ENCODE measurements at regions not wholly inside any gene's neighbourhood (a gene's known extent, or its start where the extent isn't known, plus 50 kb on each side); places are given as distances from the start of the nearest gene placed in this dataset.
"Not testable (repeated sequence)": the region's sequence is repeated elsewhere in the genome, so short reads cannot be mapped to it uniquely, and the experiment has no call there.

DNA sequence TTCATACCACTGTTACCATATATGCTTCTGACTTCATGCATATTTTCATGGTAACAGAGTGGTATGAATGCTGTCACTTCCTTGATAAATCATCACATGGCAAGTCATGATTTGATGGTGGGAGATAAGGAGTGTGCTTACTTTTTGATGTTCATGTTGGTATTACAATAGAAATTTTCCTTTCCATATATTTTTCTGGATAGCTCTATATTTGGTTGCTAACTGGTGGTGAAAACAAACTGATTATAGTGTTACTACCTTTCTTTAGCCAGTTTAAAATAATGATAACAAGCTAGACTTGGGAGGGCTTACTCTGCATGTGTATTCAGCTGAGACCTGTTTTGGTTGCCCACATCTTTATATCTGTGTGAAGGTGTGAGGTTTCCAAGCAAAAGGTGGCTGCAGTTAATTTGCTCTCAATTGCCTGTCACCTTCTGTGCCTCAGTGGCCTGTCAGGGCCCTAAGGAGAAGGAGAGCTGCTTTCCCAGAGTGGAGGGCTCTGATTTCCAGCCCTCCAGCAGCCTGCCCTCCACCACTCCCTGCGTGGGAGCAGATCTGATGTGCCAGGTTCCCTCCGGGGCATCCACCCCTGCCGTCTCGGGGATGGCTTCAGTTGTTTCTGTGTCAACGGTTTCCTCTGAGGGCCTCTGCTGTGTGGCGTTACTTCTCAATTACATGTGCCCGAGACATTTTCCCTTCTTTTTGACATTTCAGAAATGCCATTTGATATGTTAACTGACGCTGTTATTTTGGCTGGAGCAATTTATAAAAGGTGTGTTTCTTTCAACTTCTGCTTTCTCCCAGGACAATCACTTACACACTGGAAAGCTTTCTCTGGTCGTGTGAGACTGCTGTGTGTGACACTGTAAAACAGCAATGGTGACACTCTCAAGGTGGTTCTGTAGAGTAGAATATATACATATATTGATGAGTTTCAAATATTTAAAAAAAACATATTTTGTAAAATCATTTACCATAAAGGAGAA lies 107.7 kb upstream of the KLF6 start:
- DNase-seq (ENCODE audit: low spot score) (peak; percentile 68), FAIRE-seq (no peak)

- FAIRE-seq, result no peak
- no peak for DNase-seq (ENCODE audit: low spot score)
These were observed 106.4 kb upstream of the KLF6 start for GRCh38 chr10:3891396-3891795.

DNA sequence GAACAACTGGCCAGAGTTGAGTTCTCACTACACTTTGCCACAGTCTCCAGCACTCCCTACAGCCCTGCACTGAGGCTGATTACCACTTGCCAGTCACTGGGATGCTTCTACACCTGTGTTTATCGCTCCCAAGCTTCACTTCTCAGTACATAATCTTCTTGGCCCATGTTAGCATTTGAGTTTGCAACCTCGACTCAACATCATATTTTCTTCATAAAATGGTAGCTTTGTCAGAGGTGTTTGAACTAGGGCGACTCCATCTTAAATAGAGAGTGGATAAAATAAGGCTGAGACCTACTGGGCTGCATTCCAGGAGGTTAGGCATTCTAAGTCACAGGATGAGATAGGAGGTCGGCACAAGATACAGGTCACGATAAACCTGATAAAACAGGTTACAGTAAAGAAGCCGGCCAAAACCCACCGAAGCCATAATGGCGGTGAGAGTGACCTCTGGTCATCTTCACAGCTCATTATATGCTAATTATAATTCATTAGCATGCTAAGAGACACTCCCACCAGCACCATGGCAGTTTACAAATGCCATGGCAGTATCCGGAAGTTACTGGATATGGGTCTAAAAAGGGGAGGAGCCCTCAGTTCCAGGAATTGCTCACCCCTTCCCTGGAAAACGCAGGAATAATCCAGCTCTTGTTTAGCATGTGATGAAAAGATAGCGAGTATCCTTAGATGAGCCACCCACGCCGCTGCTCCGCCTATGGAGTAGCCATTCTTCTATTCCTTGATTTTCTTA lies 105.8 kb upstream of the KLF6 start:
- DNase-seq (ENCODE audit: low spot score) (no peak), FAIRE-seq (no peak)

GRCh38 chr10:3889961-3890522 lies 105.0 kb upstream of the KLF6 start:
- FAIRE-seq, result peak; percentile 93
- peak; percentile 96 for DNase-seq (ENCODE audit: low spot score)

- FAIRE-seq (peak; percentile 91), DNase-seq (ENCODE audit: low spot score) (peak; percentile 96)
These were observed 103.0 kb upstream of the KLF6 start for GRCh38 chr10:3887885-3888476.

GRCh38 chr10:3887404-3887803 lies 102.4 kb upstream of the KLF6 start:
- FAIRE-seq (no peak), DNase-seq (ENCODE audit: low spot score) (no peak)

DNA sequence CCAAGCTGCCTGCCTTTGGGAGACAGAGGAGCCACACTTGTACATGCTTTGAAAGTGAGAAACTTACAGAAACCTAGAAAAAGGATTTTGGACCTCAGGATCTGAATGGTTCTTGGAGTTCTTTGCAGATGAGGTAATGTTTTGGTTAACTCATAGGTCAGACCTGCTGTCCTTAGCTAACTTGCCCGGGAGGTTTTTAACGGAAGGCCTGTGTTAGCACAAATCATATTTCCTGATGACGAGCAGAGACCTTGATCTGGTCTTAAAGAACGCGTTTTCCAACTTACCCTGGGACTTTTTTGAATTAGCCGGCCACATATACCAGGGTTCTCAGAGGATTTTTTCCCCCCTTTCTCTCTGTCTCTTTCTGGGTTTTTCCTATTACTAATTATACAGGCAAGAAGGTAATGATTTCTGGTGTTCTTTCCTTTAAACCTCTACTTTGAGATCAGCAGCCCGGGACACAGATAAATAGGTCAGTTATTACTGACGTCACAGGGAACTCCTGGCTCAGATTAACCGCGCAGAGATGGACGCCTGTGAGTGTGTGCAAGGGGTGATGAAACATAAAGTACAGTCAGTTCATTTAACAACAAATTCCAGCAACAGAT lies 101.7 kb upstream of the KLF6 start:
- DNase-seq (ENCODE audit: low spot score) (peak; percentile 95), FAIRE-seq (peak; percentile 94)

DNA sequence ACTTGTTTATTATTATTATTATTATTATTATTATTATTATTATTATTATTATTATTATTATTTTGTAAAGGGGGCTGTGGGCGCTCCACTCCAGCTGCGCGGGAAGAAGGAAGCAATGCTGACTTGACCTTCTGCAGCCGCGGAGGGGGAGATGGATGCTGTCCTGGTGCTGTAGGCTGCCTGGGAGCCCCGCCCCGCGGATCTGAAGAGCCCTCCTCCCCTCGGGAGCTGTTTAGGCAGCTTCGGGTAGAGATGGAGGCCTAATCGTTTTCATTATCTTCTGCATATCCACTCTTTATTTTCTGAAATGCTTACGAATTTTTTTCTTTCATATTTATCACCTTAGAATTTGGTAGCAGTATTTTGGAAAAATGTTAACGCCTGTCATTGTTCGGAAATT lies 101.2 kb upstream of the KLF6 start:
- FAIRE-seq, result no peak
- DNase-seq (ENCODE audit: low spot score), result peak; percentile 63

DNA sequence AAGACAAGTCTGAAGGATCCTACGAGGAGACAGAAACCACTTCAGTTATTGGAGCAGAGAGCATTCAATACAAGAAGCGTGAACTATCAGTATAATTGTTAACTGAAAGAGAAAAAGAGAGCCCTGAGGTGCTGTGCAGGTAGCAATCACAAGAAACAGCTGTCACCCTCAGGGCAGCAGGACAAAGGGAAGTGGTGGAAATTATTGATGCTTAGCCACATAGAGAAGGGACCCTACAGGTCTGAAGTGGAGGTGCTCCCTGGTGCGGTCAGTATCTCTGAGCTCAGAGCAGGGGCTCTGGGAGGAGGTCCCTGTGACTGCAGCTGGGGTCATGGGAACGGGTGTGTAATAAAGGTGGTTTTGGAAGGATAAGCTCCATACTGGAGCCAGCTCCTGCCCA lies 97.8 kb upstream of the KLF6 start:
- DNase-seq (ENCODE audit: low spot score), result no peak
- no peak for FAIRE-seq

DNA sequence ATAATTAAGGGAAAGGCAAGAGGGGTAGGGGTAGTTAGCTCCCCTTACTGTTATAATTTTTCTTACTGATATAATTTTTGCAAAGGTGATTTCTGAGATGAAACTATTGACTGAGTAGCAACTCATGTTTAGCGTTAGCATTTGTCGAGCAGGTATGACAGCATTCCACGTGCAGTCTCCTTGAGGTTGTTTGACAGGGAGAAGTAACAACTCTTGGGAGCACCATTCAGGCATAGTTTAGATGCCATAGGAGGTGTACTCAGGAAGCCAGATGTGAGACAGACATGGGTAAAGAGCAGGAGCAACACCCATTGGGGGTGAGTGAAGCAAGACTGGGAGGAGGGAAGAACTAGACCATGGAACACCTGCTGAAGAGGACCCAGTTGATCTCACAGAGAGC lies 96.6 kb upstream of the KLF6 start:
- FAIRE-seq (no peak), DNase-seq (ENCODE audit: low spot score) (no peak)

DNA sequence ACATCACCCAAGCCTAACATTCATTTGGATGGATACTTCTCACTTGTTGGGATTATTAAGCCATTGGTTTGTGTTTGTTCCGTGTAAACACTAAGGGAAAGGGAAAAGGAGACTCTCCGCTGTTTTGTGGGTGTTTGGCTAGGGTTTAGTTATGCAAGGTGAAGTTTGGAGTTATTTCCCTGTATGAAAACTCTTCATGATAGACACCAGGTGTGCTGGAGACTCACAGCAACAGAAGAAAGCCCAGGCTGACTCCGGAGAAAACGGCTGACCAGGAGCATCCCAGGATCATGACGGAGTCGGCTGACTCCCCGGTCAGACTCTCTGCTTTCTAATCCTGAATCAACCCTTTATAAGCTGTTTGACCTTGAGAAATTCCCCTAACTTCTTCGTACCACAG lies 94.1 kb upstream of the KLF6 start:
- no peak for DNase-seq (ENCODE audit: low spot score)
- FAIRE-seq, result no peak

DNA sequence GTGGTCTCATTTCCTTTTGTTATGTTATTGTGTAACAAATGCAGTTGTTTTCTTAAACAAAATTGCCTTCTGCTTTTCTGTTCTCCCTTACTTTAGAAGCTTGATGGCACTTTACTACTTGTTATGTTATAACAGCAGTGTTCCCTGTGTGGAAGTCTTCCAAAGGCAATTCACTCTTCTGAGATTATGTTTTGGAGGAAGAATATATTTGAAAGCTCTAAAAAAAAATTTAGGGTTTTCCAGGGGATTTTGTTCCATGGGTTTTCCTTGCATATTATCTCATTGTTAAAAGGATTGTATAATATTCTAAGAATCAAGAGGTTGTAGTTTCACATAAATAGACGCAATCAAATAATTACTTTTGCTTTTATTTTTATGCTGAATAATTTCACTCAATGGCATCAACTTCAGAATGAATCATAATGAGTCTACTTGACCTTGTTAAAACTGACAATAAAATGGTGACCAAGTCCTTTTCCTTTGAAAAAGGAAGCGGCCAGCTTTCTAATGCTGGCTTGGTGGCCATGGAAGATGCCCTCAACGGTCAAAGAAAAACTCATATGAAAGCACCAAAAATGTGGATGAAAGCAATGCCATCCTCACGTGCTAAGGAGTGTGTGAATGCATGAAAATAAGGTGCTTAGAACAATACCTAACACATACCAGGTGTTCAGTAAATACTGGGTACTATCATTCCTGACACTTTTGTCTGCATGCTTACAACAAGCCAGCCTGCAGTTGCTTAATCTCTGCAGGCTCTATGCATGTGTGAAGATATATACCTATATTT lies 92.4 kb upstream of the KLF6 start:
- peak; percentile 51 for FAIRE-seq
- DNase-seq (ENCODE audit: low spot score), result no peak

DNA sequence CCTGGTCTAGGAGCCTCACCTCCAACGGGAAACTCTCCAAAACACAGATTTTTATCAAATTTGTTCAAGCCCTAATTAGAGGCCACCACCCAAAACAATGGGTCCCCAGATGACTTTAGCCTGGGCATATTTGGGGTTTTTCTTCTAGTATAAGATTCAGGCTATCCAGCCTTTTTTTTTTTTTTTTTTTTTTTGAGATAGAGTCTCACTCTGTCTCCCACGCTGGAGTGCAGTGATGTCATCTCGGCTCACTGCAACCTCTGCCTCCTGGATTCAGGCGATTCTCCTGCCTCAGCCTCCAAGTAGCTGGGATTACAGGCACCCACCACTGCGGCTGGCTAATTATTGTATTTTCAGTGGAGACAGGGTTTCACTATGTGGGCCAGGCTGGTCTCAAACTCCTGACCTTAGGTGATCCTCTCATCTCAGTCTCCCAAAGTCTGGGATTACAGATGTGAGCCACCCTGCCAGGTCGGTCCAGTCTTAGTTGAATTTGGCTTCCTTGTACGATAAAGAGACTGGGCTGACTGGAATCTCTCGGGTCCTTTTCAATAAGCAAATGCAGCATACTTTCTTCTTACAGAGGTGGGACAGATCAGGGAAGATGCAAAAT lies 91.4 kb upstream of the KLF6 start:
- DNase-seq (ENCODE audit: low spot score), result no peak
- FAIRE-seq, result no peak

GRCh38 chr10:3875842-3876235 lies 90.8 kb upstream of the KLF6 start:
- FAIRE-seq, result no peak
- DNase-seq (ENCODE audit: low spot score), result no peak

DNA sequence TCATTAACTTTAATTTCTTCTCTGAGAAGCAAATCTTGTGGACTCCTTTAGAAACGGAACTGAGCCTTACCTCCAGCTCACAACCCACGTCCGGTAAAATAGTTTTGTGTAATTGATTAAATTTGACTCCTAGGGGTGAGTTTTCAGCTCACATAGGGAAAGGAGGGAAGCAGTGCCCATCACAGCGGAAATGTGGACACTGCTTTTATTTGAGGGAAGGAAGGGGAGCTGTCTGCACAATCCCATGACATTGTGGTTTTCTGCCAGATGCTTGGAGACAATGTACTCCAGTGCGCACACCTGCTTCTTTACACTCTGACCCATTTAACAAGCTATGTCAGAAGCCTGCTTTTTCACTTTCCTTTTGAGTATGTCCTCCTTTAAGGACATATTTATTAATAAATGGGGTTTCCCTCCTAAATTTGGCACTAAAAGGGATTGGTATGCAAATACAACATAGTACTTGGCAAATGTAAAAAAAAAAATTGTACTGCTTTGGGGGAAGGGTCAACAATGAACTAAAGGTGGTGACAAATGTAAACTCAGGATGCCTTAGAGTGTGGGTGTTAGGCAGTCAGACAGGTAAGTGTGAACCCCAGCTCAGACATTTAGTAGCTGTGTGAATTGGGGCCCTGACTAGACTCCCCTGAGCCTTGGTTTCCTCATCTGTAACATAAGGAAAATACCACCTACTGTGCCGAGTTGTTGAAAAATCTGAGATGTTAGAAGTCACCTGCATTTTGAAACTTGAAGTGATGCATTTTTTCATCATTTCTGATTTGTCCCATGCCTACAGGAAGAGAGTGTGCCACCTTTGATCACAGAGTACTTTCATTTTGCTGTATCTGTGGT lies 90.2 kb upstream of the KLF6 start:
- no peak for DNase-seq (ENCODE audit: low spot score)
- FAIRE-seq, result no peak

GRCh38 chr10:3874610-3874989 lies 89.6 kb upstream of the KLF6 start:
- DNase-seq (ENCODE audit: low spot score); FAIRE-seq: not testable (repeated sequence)

DNA sequence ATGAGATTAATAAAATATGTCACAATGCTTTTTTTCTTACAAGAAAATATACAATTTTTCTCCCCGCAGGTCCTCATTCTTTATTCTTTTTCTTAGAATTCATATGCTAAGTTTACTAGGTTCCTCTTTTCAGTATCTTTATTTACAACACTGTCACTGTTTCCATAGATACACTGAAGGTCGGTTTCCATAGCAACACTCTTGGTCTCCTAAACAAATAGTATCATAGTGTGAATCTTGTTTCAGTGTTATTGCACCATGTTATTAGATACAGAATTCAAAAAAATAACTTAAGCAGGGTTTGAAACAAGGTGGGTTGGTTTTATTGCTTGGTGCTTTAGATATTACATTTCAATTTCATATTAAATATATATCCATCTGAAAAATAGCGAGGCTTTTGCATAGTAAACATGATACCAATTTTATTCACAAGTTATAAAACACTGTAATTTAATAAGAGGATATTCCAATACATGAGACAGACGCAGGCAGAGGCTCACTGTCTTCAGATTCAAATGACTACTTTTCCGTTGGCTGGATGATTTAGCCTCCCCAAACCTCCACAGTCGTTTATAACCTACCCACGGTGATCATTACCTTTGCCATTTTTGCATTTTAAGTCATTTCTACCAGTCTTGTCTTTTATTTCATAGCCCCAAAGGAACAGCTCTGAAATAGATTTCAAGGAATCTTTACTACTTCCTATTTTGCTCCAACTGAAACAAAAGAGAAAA lies 88.9 kb upstream of the KLF6 start:
- FAIRE-seq (no peak), DNase-seq (ENCODE audit: low spot score) (peak; percentile 51)

- no peak for FAIRE-seq
- DNase-seq (ENCODE audit: low spot score), result no peak
These were observed 87.8 kb upstream of the KLF6 start for GRCh38 chr10:3872712-3873329.
